B cell (primary cell): ENCODE measurements at regions not wholly inside any gene's neighbourhood (a gene's known extent, or its start where the extent isn't known, plus 50 kb on each side); places are given as distances from the start of the nearest gene placed in this dataset.

Experiments
- ATAC-seq: fragments of 200-7000 bp; cut with Tn5 transposase; one replicate; pipeline ENCODE4 v1.10.0; 2021; ENCODE audit warnings: low read depth, mild to moderate bottlenecking, moderate number of reproducible peaks, moderate library complexity
- CTCF ChIA-PET: fragments of 350-600 bp; sonication (Branson Sonifier 250); formaldehyde crosslinking; loops from one replicate; lab custom pipeline; 2021; ENCODE audit warnings: antibody characterized with exemption, inconsistent platforms; lab: Charles Lee
- POLR2A ChIA-PET: fragments of 350-600 bp; sonication (Branson Sonifier 250); formaldehyde crosslinking; loops from one replicate; lab custom pipeline; 2021; ENCODE audit warnings: antibody characterized with exemption; lab: Charles Lee
- DNase-seq: peaks from one replicate; pipeline ENCODE4 v3.0.0; 2013
- H2AFZ ChIP-seq: 2 replicates; pipeline ENCODE4 v1.6.1; 2012; ENCODE audit warnings: mild to moderate bottlenecking, low read depth, low read length; ENCODE audit not compliant: insufficient read depth, poor library complexity, severe bottlenecking
- H3K27ac ChIP-seq, 2 donors: 1 replicate in 1 of 2; 2 replicates in 1 of 2; pipeline ENCODE4 v1.5.1; 2012 to 2013; ENCODE audit warnings: low read length in 2 of 2, mild to moderate bottlenecking in 2 of 2, moderate library complexity in 1 of 2
- H3K27me3 ChIP-seq, 4 experiments: fragments of 200-600 bp in 1 of 4; sonication (generic) in 1 of 4; replicated peaks in 1 of 4; 1 replicate in 2 of 4; 2 replicates in 2 of 4; pipeline versions ENCODE4 v1.6.1 to v1.7.0; 2013 to 2016; ENCODE audit warnings: low read length in 3 of 4, mild to moderate bottlenecking in 2 of 4, mixed read lengths in 1 of 4, moderate library complexity in 1 of 4; ENCODE audit not compliant: insufficient read depth in 4 of 4, control insufficient read depth in 3 of 4; ENCODE audit errors: control extremely low read depth in 1 of 4
- H3K36me3 ChIP-seq, 2 experiments: replicated peaks in 1 of 2; 1 replicate in 1 of 2; 2 replicates in 1 of 2; pipeline versions ENCODE4 v1.6.1 to v1.7.1; 2013; ENCODE audit warnings: low read length in 1 of 2; ENCODE audit not compliant: insufficient read depth in 2 of 2, control insufficient read depth in 1 of 2; ENCODE audit errors: control extremely low read depth in 1 of 2, extremely low read depth in 1 of 2
- H3K4me1 ChIP-seq, 2 donors: fragments of 200-600 bp in 1 of 2; sonication (generic) in 1 of 2; 1 replicate in 1 of 2; 2 replicates in 1 of 2; pipeline versions ENCODE4 v1.5.1 to v1.6.1; 2013 to 2017; ENCODE audit warnings: low read length in 2 of 2; ENCODE audit not compliant: control insufficient read depth in 2 of 2, insufficient read depth in 2 of 2
- H3K4me2 ChIP-seq: replicated peaks from 2 replicates; pipeline ENCODE3; 2012; ENCODE audit warnings: mild to moderate bottlenecking, low read depth, low read length; ENCODE audit not compliant: poor library complexity, severe bottlenecking
- H3K4me3 ChIP-seq, 5 experiments: fragments of 200-600 bp in 1 of 5; sonication (generic) in 1 of 5; 1 replicate in 3 of 5; 2 replicates in 2 of 5; pipeline versions ENCODE4 v1.5.1 to v1.7.0; 2011 to 2016; ENCODE audit warnings: low read length in 4 of 5, mild to moderate bottlenecking in 4 of 5, low read depth in 2 of 5, control low read depth in 1 of 5, moderate library complexity in 1 of 5; ENCODE audit not compliant: insufficient read depth in 1 of 5; ENCODE audit errors: control extremely low read depth in 1 of 5, extremely low read depth in 1 of 5
- H3K79me2 ChIP-seq: fragments of 200-600 bp; sonication (generic); one replicate; pipeline ENCODE4 v1.6.0; 2016; ENCODE audit warnings: low read length; ENCODE audit not compliant: control insufficient read depth, insufficient read depth
- H3K9ac ChIP-seq: fragments of 200-600 bp; sonication (generic); 2 replicates; pipeline ENCODE4 v1.6.1; 2017; ENCODE audit warnings: mild to moderate bottlenecking, low read length, moderate library complexity
- H3K9me3 ChIP-seq, 3 donors: one replicate each; pipeline versions ENCODE4 v1.6.1 to v1.7.1; 2013; ENCODE audit warnings: low read length in 2 of 3; ENCODE audit not compliant: control insufficient read depth in 2 of 3, insufficient read depth in 1 of 3; ENCODE audit errors: control extremely low read depth in 1 of 3
- H4K20me1 ChIP-seq: 2 replicates; pipeline ENCODE4 v1.6.0; 2012; ENCODE audit warnings: mild to moderate bottlenecking, low read length; ENCODE audit not compliant: insufficient read depth, control insufficient read depth, poor library complexity, severe bottlenecking
- H3K27ac Mint-ChIP-seq: one replicate; pipeline ENCODE4 v1.8.0; 2021; ENCODE audit warnings: mixed read lengths
- H3K27me3 Mint-ChIP-seq: one replicate; pipeline ENCODE4 v1.8.0; 2021; ENCODE audit warnings: mixed read lengths
- H3K4me1 Mint-ChIP-seq: one replicate; pipeline ENCODE4 v1.8.0; 2021; ENCODE audit warnings: mixed read lengths
- H3K4me3 Mint-ChIP-seq: one replicate; pipeline ENCODE4 v1.8.0; 2021; ENCODE audit warnings: mixed read lengths
- H3K9me3 Mint-ChIP-seq: one replicate; pipeline ENCODE4 v1.8.0; 2022; ENCODE audit warnings: mixed read lengths; ENCODE audit not compliant: insufficient read depth
- CTCF ChIP-seq: fragments of 200-600 bp; IDR thresholded peaks from one replicate; pipeline ENCODE4 v1.8.0; 2022; ENCODE audit warnings: antibody characterized with exemption, mild to moderate bottlenecking
- EZH2 ChIP-seq: IDR thresholded peaks from 2 replicates; pipeline ENCODE4 v1.6.1; 2012; ENCODE audit warnings: borderline replicate concordance, low read depth, mild to moderate bottlenecking, moderate library complexity, low read length; ENCODE audit not compliant: insufficient read depth, poor library complexity, severe bottlenecking
- WGBS: methylation state at CpG from one replicate; pipeline ENCODE4 v1.1.5; 2013; ENCODE audit warnings: missing lambda C conversion rate; ENCODE audit not compliant: insufficient coverage; 5-methylcytosine and 5-hydroxymethylcytosine counted together
- intact Hi-C: fragments of 100-400 bp; cut with micrococcal nuclease; formaldehyde crosslinking; loops from one replicate; pipeline ENCODE4 v1.10.0; 2022

DNA sequence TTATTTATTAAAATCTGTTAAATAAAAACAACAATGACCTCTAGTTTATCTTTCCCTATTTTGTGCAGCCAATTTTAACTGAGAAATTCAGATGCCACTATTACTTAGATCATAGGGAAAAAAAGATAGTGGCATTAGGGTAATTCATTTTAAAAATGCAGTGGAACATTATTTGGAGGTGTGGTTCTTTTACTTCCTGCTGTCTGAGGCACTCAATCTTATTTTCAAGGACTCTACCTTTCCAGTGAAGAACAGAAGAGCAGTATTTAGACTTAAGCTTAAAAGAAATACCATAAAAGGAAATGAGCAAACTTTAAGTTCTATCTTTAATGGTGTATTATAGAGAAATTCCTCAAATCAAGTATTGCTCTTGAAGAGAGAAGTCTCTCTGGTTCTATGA, 342.6 kb upstream of the KLF12 start:
- Histone ChIP-seq H3K27ac (no peak overlapping the region), H3K79me2 (no peaks in the 10 kb centered on the region), H3K4me2 (no peak overlapping the region), H2AFZ (no peak overlapping the region), H3K27me3 (no peaks in the 10 kb centered on the region), H3K4me1 (no peaks in the 10 kb centered on the region), H3K36me3 (no peaks in the 10 kb centered on the region), H4K20me1 (no peaks in the 10 kb centered on the region), H3K9me3 (no peaks in the 10 kb centered on the region), H3K4me3 (no peak overlapping the region), H3K9ac (no peak overlapping the region)
- peaks cover 4% of the 10 kb centered on the region for H3K27me3 Mint-ChIP-seq
- DNase-seq (no peak), ATAC-seq (no peak)
- H3K9me3 Mint-ChIP-seq = no peaks in the 10 kb centered on the region
- intact Hi-C loops = no loop called here
- POLR2A ChIA-PET = no interaction called here
- H3K4me3 Mint-ChIP-seq = no peak overlapping the region
- H3K27ac Mint-ChIP-seq = no peak overlapping the region
- H3K4me1 Mint-ChIP-seq = no peaks in the 10 kb centered on the region
- CTCF ChIA-PET = no interaction called here
- TF ChIP-seq EZH2 (no peak), CTCF (no peak)

GRCh38 chr13:74476365-74476764, 342.2 kb upstream of the KLF12 start:
- Mint-ChIP-seq H3K4me3 (no peak overlapping the region), H3K27ac (no peak overlapping the region), H3K4me1 (no peaks in the 10 kb centered on the region), H3K27me3 (peaks cover 4% of the 10 kb centered on the region), H3K9me3 (no peaks in the 10 kb centered on the region)
- Histone ChIP-seq H4K20me1 (no peaks in the 10 kb centered on the region), H2AFZ (no peak overlapping the region), H3K36me3 (no peaks in the 10 kb centered on the region), H3K9ac (no peak overlapping the region), H3K27ac (no peak overlapping the region), H3K79me2 (no peaks in the 10 kb centered on the region), H3K9me3 (no peaks in the 10 kb centered on the region), H3K4me3 (no peak overlapping the region), H3K4me1 (no peaks in the 10 kb centered on the region), H3K4me2 (no peak overlapping the region), H3K27me3 (no peaks in the 10 kb centered on the region)
- TF ChIP-seq CTCF = no peak
- TF ChIP-seq EZH2 = no peak
- ATAC-seq (no peak), DNase-seq (no peak)
- no CpG with 5 or more reads among the region's 1 CpG for WGBS
- intact Hi-C loops = no loop called here
- ChIA-PET POLR2A (no interaction called here), CTCF (no interaction called here)
